ENCODE measurements at regions not wholly inside any gene's neighbourhood (a gene's known extent, or its start where the extent isn't known, plus 50 kb on each side); places are given as distances from the start of the nearest gene placed in this dataset.

DNA sequence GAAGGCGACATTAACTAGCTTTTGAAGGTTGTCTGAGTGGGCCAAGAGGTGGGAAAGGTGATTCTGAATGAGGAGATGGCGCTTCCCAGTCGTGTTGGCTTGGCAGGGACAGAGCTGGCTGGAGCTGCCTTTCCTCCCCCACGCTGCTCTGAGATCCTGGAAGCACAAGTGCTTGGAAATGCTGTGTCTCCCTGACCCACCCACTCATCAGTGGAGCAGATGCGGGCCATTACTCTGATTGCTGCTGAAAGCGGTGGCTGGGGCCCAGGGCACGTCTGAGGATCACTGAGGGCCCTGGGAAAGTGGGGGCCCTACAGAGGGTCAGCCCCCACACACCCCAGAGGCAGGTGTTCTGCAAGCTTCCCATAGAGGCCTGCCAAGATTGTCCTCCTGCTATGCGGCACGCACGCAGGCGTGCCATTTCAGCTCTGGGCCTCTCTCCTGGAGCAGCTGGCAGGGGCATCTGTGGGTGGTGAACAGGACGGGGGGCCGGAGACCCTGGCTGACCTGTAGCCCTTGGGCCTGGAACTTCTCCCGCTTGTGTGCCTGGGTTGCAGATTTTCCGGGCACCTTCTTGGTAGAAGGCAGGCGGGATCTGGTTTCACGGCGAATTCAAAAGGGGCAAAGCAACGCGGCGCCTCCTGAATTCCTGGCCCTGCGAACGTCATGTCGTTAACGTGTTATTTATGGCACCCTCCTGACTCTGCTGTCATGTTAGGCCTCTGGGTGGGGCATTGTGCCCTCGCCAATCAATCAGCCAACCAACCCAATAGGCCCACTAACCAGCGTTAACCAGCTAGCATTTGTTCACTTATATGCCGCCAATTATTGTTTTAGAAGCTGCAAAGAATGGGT, 133.8 kb upstream of the TBX3 start:
- no peak overlapping the region for H3K9ac ChIP-seq (ENCODE audit: low read depth in 1 of 2, low read length in 2 of 2)
- no peak for DNase-seq (ENCODE audit: low spot score)
- WGBS, result 94% methylated on average over 28 of the region's 28 CpGs

DNA sequence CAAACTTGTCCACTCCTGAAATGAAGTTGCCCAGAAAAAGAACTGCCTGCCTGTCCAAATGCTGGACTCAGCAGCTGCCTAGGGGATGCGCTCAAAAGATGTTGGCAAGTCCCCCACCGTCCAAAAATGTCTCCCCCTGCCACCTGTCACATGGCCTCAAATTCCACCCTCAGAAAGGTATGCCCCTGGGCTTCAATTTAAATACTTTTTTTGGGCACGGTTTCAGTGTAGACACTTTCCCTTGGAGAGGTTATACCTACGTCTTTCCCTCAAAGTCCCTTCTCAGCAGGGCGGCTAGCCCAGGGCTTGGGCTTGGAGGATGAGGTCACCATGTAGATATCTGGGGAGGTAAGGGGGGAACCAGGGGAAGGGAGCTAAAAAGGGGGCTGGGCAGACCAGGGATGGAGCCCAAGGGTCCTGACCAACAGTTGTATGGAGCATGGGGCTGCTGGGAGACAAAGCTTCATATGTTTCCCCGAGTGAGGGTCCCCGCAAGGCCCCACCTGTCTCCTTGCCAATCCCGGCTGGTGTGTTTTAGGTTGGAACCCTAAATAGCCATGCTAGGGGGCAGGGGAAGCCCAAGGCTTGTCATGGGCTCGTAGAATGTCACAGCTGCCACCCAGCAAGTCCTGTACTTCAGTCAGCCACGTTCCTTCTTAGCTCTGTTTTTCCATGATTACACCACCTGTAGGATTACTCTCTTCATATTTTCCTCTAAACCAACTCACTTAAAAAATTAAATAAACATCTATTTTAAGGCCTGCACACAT, 131.2 kb upstream of the TBX3 start:
- no peak overlapping the region for H3K4me3 ChIP-seq (ENCODE audit: low read depth in 1 of 3, low read length in 3 of 3)
- H3K27me3 ChIP-seq (ENCODE audit: control insufficient read depth in 4 of 4, insufficient read depth in 4 of 4, low read length in 3 of 4), result no peaks in the 10 kb centered on the region
- no peak for DNase-seq (ENCODE audit: low spot score)
- H3K9ac ChIP-seq (ENCODE audit: low read depth in 1 of 2, low read length in 2 of 2), result no peak overlapping the region
- H3K4me1 ChIP-seq (ENCODE audit: control insufficient read depth in 4 of 4, insufficient read depth in 4 of 4, low read length in 3 of 4), result peaks cover 0 to 2% (median 0%) of the 10 kb centered on the region in 4 donors
- WGBS, result 91% methylated on average over 10 of the region's 10 CpGs
- no peak overlapping the region for H3K27ac ChIP-seq (ENCODE audit: low read depth in 1 of 2, low read length in 2 of 2)
- H3K36me3 ChIP-seq (ENCODE audit: control insufficient read depth in 4 of 4, insufficient read depth in 3 of 4, low read depth in 1 of 4, low read length in 3 of 4), result no peaks in the 10 kb centered on the region
- H3K9me3 ChIP-seq (ENCODE audit: control insufficient read depth in 4 of 4, low read length in 3 of 4), result no peaks in the 10 kb centered on the region
- TF ChIP-seq RAD21 (IDR thresholded peaks at IDR 0.05) (no peak), HNF4G (IDR thresholded peaks at IDR 0.05) (no peak), MAX (IDR thresholded peaks at IDR 0.05) (no peak), JUND (IDR thresholded peaks at IDR 0.05) (no peak), HNF4A (conservative IDR thresholded peaks at IDR 0.05) (no peak), SP1 (IDR thresholded peaks at IDR 0.05) (no peak), TAF1 (conservative IDR thresholded peaks at IDR 0.05) (no peak), YY1 (IDR thresholded peaks at IDR 0.05) (no peak), ATF3 (IDR thresholded peaks at IDR 0.05) (no peak), FOXA1 (IDR thresholded peaks at IDR 0.05) (no peak), EGR1 (IDR thresholded peaks at IDR 0.05; ENCODE audit: low read depth in 2 of 2) (no peak), ZBTB33 (IDR thresholded peaks at IDR 0.05) (no peak)

More for the DNA sequence above, 133.8 kb upstream of the TBX3 start:
- no peak overlapping the region for H3K4me3 ChIP-seq (ENCODE audit: low read depth in 1 of 3, low read length in 3 of 3)
- no peak overlapping the region for H3K27ac ChIP-seq (ENCODE audit: low read depth in 1 of 2, low read length in 2 of 2)
- peaks cover 0 to 2% (median 0%) of the 10 kb centered on the region in 4 donors for H3K4me1 ChIP-seq (ENCODE audit: control insufficient read depth in 4 of 4, insufficient read depth in 4 of 4, low read length in 3 of 4)
- no peaks in the 10 kb centered on the region for H3K36me3 ChIP-seq (ENCODE audit: control insufficient read depth in 4 of 4, insufficient read depth in 3 of 4, low read depth in 1 of 4, low read length in 3 of 4)
- no peaks in the 10 kb centered on the region for H3K27me3 ChIP-seq (ENCODE audit: control insufficient read depth in 4 of 4, insufficient read depth in 4 of 4, low read length in 3 of 4)
- H3K9me3 ChIP-seq (ENCODE audit: control insufficient read depth in 4 of 4, low read length in 3 of 4), result no peaks in the 10 kb centered on the region
- TF ChIP-seq FOXA2 (IDR thresholded peaks at IDR 0.05), result no peak
- no peak for TF ChIP-seq ATF3 (IDR thresholded peaks at IDR 0.05)
- TF ChIP-seq, protein P1, sequence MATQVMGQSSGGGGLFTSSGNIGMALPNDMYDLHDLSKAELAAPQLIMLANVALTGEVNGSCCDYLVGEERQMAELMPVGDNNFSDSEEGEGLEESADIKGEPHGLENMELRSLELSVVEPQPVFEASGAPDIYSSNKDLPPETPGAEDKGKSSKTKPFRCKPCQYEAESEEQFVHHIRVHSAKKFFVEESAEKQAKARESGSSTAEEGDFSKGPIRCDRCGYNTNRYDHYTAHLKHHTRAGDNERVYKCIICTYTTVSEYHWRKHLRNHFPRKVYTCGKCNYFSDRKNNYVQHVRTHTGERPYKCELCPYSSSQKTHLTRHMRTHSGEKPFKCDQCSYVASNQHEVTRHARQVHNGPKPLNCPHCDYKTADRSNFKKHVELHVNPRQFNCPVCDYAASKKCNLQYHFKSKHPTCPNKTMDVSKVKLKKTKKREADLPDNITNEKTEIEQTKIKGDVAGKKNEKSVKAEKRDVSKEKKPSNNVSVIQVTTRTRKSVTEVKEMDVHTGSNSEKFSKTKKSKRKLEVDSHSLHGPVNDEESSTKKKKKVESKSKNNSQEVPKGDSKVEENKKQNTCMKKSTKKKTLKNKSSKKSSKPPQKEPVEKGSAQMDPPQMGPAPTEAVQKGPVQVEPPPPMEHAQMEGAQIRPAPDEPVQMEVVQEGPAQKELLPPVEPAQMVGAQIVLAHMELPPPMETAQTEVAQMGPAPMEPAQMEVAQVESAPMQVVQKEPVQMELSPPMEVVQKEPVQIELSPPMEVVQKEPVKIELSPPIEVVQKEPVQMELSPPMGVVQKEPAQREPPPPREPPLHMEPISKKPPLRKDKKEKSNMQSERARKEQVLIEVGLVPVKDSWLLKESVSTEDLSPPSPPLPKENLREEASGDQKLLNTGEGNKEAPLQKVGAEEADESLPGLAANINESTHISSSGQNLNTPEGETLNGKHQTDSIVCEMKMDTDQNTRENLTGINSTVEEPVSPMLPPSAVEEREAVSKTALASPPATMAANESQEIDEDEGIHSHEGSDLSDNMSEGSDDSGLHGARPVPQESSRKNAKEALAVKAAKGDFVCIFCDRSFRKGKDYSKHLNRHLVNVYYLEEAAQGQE (IDR thresholded peaks at IDR 0.05), result no peak
- TF ChIP-seq YY1 (IDR thresholded peaks at IDR 0.05), result no peak
- TF ChIP-seq JUND (IDR thresholded peaks at IDR 0.05), result no peak
- no peak for TF ChIP-seq RAD21 (IDR thresholded peaks at IDR 0.05)
- no peak for TF ChIP-seq RXRA (IDR thresholded peaks at IDR 0.05)
- no peak for TF ChIP-seq ZBTB33 (IDR thresholded peaks at IDR 0.05)

Measured in liver (tissue), 7 donors.